ENCODE measurements at regions not wholly inside any gene's neighbourhood (a gene's known extent, or its start where the extent isn't known, plus 50 kb on each side); places are given as distances from the start of the nearest gene placed in this dataset.

DNA sequence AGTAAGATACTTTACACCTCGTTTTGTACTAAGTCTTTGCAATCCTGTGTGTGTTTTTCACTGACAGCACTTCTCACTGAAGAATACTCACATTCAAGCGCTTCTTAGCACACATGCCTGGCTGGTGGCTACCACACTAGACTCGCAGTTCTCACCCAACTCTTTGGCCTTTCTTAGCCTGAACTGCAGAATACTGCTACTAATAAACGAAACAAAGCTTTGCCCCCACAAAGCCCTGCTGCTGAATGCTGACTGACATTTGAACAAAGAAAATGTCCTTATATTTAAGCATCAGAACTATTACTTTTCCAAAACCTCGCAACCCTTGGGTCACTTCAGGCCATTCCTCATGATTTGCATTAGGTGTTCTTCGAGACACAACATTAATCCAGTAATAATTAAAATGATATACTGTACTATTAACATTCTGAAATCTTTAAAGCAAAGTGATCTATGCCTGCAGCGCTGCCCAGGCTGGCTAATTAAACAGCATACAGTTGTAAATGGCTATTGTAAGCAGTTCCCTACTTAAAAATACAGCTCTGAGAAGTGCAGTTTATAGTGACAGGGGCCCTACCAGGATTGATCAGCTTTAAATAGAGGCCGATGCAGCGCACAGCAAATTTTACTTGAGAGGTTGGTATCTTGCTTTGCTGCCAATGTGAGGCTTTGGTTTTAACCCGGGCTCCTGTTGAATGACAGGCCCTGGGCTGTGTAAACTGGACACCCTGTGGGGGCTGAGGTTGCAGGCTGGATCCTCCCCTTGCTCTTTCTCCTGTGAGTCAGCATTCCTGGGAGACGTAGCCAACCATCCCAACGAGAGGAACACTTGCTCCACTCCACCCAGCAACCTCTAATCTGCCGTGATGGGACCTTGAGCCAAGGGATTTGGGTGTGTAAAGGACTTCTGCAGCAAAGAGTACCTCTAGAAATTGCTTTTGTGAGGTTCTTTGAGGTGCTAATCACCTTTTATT, 899.0 kb downstream of the TFAP2A start:
- no peaks in the 10 kb centered on the region for H3K36me3 ChIP-seq (ENCODE audit: insufficient read depth, low read length)

GRCh38 chr6:9514146-9514545, 900.7 kb downstream of the TFAP2A start:
- no peak overlapping the region for H3K27ac ChIP-seq (ENCODE audit: low read depth, low read length)
- H3K4me1 ChIP-seq (ENCODE audit: control insufficient read depth, insufficient read depth, low read length, unreplicated experiment): peaks cover 12% of the 10 kb centered on the region
- H3K36me3 ChIP-seq (ENCODE audit: insufficient read depth, low read length): no peaks in the 10 kb centered on the region
- H3K27me3 ChIP-seq (ENCODE audit: insufficient read depth, low read length): no peaks in the 10 kb centered on the region
- H3K4me3 ChIP-seq (ENCODE audit: low read depth, low read length): no peak overlapping the region
- no peaks in the 10 kb centered on the region for H3K79me2 ChIP-seq (ENCODE audit: control insufficient read depth, insufficient read depth, low read length, unreplicated experiment)
- no peak overlapping the region for H2AFZ ChIP-seq (ENCODE audit: low read length, unreplicated experiment)

More for the DNA sequence above, 899.0 kb downstream of the TFAP2A start:
- Histone ChIP-seq H2AFZ (ENCODE audit: low read length, unreplicated experiment) (peak overlapping the region; percentile 41), H3K4me3 (ENCODE audit: low read depth, low read length) (no peak overlapping the region), H3K27ac (ENCODE audit: low read depth, low read length) (no peak overlapping the region), H3K27me3 (ENCODE audit: insufficient read depth, low read length) (no peaks in the 10 kb centered on the region), H3K79me2 (ENCODE audit: control insufficient read depth, insufficient read depth, low read length, unreplicated experiment) (no peaks in the 10 kb centered on the region), H3K4me1 (ENCODE audit: control insufficient read depth, insufficient read depth, low read length, unreplicated experiment) (peaks cover 25% of the 10 kb centered on the region)

DNA sequence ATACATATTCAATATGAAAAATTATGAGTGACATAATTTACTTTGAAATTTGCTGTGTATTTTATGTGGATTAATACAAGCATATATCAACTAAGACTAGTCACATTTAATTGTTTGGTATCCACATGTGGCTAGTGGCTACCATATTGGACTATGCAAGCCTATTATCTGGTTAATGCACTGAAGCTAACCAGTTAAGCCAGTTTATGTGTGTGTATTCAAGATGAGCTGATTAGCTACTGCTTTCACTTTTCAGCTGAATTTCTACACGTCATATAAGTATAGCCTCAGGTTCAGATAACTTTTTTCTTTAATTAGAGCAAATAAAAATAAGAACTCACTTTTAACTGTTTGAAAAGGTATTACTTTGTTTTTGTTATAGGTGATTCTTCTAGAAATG, 903.7 kb downstream of the TFAP2A start:
- Histone ChIP-seq H3K4me1 (ENCODE audit: control insufficient read depth, insufficient read depth, low read length, unreplicated experiment) (peaks cover 6% of the 10 kb centered on the region), H3K36me3 (ENCODE audit: insufficient read depth, low read length) (no peaks in the 10 kb centered on the region), H3K27me3 (ENCODE audit: insufficient read depth, low read length) (no peaks in the 10 kb centered on the region), H3K4me3 (ENCODE audit: low read depth, low read length) (no peak overlapping the region), H3K79me2 (ENCODE audit: control insufficient read depth, insufficient read depth, low read length, unreplicated experiment) (no peaks in the 10 kb centered on the region), H2AFZ (ENCODE audit: low read length, unreplicated experiment) (no peak overlapping the region), H3K27ac (ENCODE audit: low read depth, low read length) (no peak overlapping the region)

DNA sequence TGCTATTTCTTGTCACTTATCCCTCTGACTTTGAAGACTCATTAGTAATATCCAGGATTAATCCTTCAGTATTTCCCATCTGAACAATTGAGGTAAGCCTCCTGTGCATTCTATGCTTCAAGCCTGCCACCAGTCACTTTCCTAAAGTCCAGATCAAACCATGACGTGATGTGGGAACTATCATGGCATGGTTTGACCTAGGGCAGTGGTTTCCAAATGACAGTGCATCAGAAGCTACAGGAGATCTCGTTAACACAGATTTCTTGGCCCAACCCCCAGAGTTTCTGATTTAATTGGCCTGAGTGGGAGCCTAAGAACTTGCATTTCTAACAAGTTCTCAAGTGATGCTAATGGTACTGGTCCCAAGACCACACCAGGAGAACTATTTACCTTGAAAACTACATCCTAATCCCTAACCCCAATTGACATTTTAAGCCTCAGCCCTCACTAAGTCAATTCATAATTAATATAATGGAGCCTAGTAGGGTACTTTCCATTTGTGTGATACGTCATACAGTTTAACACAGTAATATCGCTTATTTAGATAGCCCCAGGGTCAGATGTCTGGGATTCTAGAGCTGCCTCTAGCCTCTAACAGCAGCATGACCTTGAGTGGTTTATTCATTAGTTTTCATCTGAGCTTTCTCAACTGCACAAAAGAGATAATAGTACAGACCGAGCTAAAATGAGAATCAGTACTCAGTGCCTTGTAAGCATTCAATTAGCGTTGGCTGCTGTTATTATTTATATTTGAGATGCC, 907.6 kb downstream of the TFAP2A start:
- H3K27ac ChIP-seq (ENCODE audit: low read depth, low read length): no peak overlapping the region
- H3K79me2 ChIP-seq (ENCODE audit: control insufficient read depth, insufficient read depth, low read length, unreplicated experiment): no peaks in the 10 kb centered on the region
- H2AFZ ChIP-seq (ENCODE audit: low read length, unreplicated experiment): no peak overlapping the region
- no peaks in the 10 kb centered on the region for H3K27me3 ChIP-seq (ENCODE audit: insufficient read depth, low read length)
- H3K4me3 ChIP-seq (ENCODE audit: low read depth, low read length): no peak overlapping the region
- no peaks in the 10 kb centered on the region for H3K36me3 ChIP-seq (ENCODE audit: insufficient read depth, low read length)
- peaks cover 13% of the 10 kb centered on the region for H3K4me1 ChIP-seq (ENCODE audit: control insufficient read depth, insufficient read depth, low read length, unreplicated experiment)

DNA sequence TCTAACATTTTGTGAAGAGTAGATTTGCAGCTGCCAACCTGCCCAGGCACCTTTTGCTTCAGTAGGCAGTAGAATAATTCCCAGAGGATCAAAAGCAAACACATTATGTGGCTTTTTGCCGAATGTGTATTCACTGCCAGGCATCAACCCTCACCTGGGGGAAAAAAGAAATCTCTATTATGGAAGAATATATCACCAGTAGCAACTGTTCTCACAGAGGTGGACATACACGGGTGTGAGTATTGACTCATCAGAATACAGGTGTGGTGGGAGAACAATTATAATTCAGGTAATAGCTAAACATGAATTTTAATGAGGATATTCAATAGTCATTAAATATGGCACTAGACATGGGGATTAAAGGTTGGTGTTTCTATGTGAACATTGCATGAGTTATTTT, 910.7 kb downstream of the TFAP2A start:
- no peaks in the 10 kb centered on the region for H3K79me2 ChIP-seq (ENCODE audit: control insufficient read depth, insufficient read depth, low read length, unreplicated experiment)
- H3K27me3 ChIP-seq (ENCODE audit: insufficient read depth, low read length): no peaks in the 10 kb centered on the region
- peak overlapping the region; percentile 46; the same call in 1 of the 2 replicates for H3K27ac ChIP-seq (ENCODE audit: low read depth, low read length)
- H3K4me3 ChIP-seq (ENCODE audit: low read depth, low read length): no peak overlapping the region
- H3K36me3 ChIP-seq (ENCODE audit: insufficient read depth, low read length): no peaks in the 10 kb centered on the region
- peaks cover 13% of the 10 kb centered on the region for H3K4me1 ChIP-seq (ENCODE audit: control insufficient read depth, insufficient read depth, low read length, unreplicated experiment)
- no peak overlapping the region for H2AFZ ChIP-seq (ENCODE audit: low read length, unreplicated experiment)

DNA sequence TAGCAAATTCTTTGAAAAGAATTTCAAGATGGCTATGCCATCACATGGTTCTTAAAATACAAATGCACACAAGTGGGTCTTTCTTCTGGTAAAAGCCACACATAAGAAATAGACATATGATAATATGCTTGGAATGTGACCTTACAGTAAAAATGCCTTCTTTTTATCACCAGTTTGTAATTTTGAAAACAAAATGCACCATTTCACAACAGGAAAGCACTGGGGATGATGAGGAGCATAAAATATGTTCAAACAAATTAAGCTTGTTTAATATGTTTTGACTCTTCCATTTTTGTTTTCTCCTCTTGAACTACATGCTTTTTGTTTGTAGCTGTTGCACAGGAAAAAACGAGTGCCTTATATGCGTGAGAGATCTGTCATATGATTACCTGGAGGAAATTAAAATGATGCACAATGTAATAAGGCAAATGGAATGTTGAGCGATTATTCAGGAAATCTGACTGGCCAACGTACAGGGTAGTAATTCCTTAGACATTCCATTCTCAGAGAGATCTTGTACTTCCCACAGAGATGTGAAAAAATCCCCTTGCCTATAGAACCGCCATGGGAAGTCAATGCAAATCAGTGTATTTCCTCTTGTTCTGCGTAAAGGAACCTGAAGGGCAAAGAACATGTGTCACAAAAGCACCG, 911.6 kb downstream of the TFAP2A start:
- Histone ChIP-seq H2AFZ (ENCODE audit: low read length, unreplicated experiment) (peak overlapping the region; percentile 31), H3K27me3 (ENCODE audit: insufficient read depth, low read length) (no peaks in the 10 kb centered on the region)

DNA sequence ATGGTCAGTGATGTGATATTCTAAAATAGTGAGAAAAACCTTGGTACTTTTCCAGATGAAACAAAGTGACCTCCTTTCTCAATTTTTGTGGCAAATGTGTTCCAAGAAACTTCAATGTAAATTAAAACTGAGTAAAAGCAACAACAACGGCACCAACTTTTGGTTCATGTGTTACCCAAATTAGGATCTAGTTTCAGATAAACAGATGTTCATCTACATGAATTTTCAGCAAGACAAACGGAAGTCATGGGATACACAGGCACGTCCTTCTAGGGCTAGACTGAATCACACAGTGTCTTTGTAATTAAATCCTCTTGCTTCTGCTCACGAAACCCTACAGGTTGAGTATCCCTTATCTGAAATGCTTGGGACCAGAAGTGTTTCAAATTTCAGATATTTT, 915.2 kb downstream of the TFAP2A start:
- Histone ChIP-seq H3K4me1 (ENCODE audit: control insufficient read depth, insufficient read depth, low read length, unreplicated experiment) (peaks cover 13% of the 10 kb centered on the region), H3K79me2 (ENCODE audit: control insufficient read depth, insufficient read depth, low read length, unreplicated experiment) (no peaks in the 10 kb centered on the region), H3K4me3 (ENCODE audit: low read depth, low read length) (no peak overlapping the region), H3K27ac (ENCODE audit: low read depth, low read length) (no peak overlapping the region), H3K36me3 (ENCODE audit: insufficient read depth, low read length) (no peaks in the 10 kb centered on the region), H2AFZ (ENCODE audit: low read length, unreplicated experiment) (no peak overlapping the region), H3K27me3 (ENCODE audit: insufficient read depth, low read length) (no peaks in the 10 kb centered on the region)

More for the DNA sequence above, 911.6 kb downstream of the TFAP2A start:
- H3K4me3 ChIP-seq (ENCODE audit: low read depth, low read length): no peak overlapping the region
- H3K27ac ChIP-seq (ENCODE audit: low read depth, low read length): peak overlapping the region; percentile 64
- H3K36me3 ChIP-seq (ENCODE audit: insufficient read depth, low read length): no peaks in the 10 kb centered on the region
- peaks cover 13% of the 10 kb centered on the region for H3K4me1 ChIP-seq (ENCODE audit: control insufficient read depth, insufficient read depth, low read length, unreplicated experiment)
- no peaks in the 10 kb centered on the region for H3K79me2 ChIP-seq (ENCODE audit: control insufficient read depth, insufficient read depth, low read length, unreplicated experiment)

- no peaks in the 10 kb centered on the region for H3K36me3 ChIP-seq (ENCODE audit: insufficient read depth, low read length)
- no peaks in the 10 kb centered on the region for H3K79me2 ChIP-seq (ENCODE audit: control insufficient read depth, insufficient read depth, low read length, unreplicated experiment)
- H2AFZ ChIP-seq (ENCODE audit: low read length, unreplicated experiment): no peak overlapping the region
- no peaks in the 10 kb centered on the region for H3K27me3 ChIP-seq (ENCODE audit: insufficient read depth, low read length)
- no peak overlapping the region for H3K27ac ChIP-seq (ENCODE audit: low read depth, low read length)
- H3K4me1 ChIP-seq (ENCODE audit: control insufficient read depth, insufficient read depth, low read length, unreplicated experiment): no peaks in the 10 kb centered on the region
- no peak overlapping the region for H3K4me3 ChIP-seq (ENCODE audit: low read depth, low read length)
Measured at GRCh38 chr6:9496837-9497236, 918.0 kb downstream of the TFAP2A start.

- no peaks in the 10 kb centered on the region for H3K36me3 ChIP-seq (ENCODE audit: insufficient read depth, low read length)
- H2AFZ ChIP-seq (ENCODE audit: low read length, unreplicated experiment): no peak overlapping the region
- H3K27ac ChIP-seq (ENCODE audit: low read depth, low read length): no peak overlapping the region
- no peaks in the 10 kb centered on the region for H3K27me3 ChIP-seq (ENCODE audit: insufficient read depth, low read length)
- no peaks in the 10 kb centered on the region for H3K4me1 ChIP-seq (ENCODE audit: control insufficient read depth, insufficient read depth, low read length, unreplicated experiment)
- no peak overlapping the region for H3K4me3 ChIP-seq (ENCODE audit: low read depth, low read length)
- no peaks in the 10 kb centered on the region for H3K79me2 ChIP-seq (ENCODE audit: control insufficient read depth, insufficient read depth, low read length, unreplicated experiment)
Measured at GRCh38 chr6:9494864-9495263, 920.0 kb downstream of the TFAP2A start.

DNA sequence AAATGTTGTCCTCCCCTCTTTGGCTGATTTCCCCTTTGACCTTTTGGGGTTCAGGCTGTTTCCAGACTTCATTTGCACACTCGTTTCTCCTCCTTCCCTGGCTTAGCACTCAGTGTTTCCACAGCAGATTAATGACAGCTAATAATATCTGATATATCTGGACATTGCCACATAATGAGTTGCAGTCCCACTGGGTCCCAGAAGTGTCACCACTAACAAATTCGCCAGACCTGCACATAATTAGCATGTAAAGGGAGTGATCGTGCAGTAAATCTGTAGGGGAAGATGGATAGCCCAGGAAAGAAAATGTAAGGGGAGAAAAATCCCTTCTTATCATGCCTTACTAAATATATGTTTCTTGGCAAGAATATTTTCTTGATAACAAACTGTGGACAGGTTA, 922.1 kb downstream of the TFAP2A start:
- Histone ChIP-seq H3K36me3 (ENCODE audit: insufficient read depth, low read length) (no peaks in the 10 kb centered on the region), H3K79me2 (ENCODE audit: control insufficient read depth, insufficient read depth, low read length, unreplicated experiment) (no peaks in the 10 kb centered on the region), H3K27ac (ENCODE audit: low read depth, low read length) (no peak overlapping the region), H3K27me3 (ENCODE audit: insufficient read depth, low read length) (no peaks in the 10 kb centered on the region), H3K4me1 (ENCODE audit: control insufficient read depth, insufficient read depth, low read length, unreplicated experiment) (no peaks in the 10 kb centered on the region), H2AFZ (ENCODE audit: low read length, unreplicated experiment) (no peak overlapping the region), H3K4me3 (ENCODE audit: low read depth, low read length) (no peak overlapping the region)

All from ACC112 (cell line).